ENCODE measurements at regions not wholly inside any gene's neighbourhood (a gene's known extent, or its start where the extent isn't known, plus 50 kb on each side); places are given as distances from the start of the nearest gene placed in this dataset.
"Not testable (repeated sequence)": the region's sequence is repeated elsewhere in the genome, so short reads cannot be mapped to it uniquely, and the experiment has no call there.

- CTCF ChIA-PET: no interaction called here
- Mint-ChIP-seq H3K4me1 (no peaks in the 10 kb centered on the region), H3K4me3 (no peak overlapping the region)
Observed at GRCh38 chr5:67996596-67996995, 219.0 kb upstream of the PIK3R1 start.

GRCh38 chr5:67992923-67993322, 222.6 kb upstream of the PIK3R1 start:
- no peaks in the 10 kb centered on the region for H3K4me1 Mint-ChIP-seq
- H3K9me3 Mint-ChIP-seq: no peaks in the 10 kb centered on the region
- H3K36me3 Mint-ChIP-seq (ENCODE audit: low read depth): no peaks in the 10 kb centered on the region
- DNase-seq: no peak
- ChIA-PET CTCF (no interaction called here), POLR2A (no interaction called here)
- no peak overlapping the region for H3K4me3 Mint-ChIP-seq
- H3K27me3 Mint-ChIP-seq: peaks cover 2% of the 10 kb centered on the region
- H3K27ac Mint-ChIP-seq: no peak overlapping the region

More at GRCh38 chr5:67996596-67996995, 219.0 kb upstream of the PIK3R1 start:
- POLR2A ChIA-PET: no interaction called here
- no peaks in the 10 kb centered on the region for H3K27me3 Mint-ChIP-seq
- no peaks in the 10 kb centered on the region for H3K9me3 Mint-ChIP-seq
- no peak overlapping the region for H3K27ac Mint-ChIP-seq
- DNase-seq: no peak
- no peaks in the 10 kb centered on the region for H3K36me3 Mint-ChIP-seq (ENCODE audit: low read depth)

GRCh38 chr5:67989456-67989855, 226.1 kb upstream of the PIK3R1 start:
- ChIA-PET POLR2A (no interaction called here), CTCF (no interaction called here)
- H3K27ac Mint-ChIP-seq: no peak overlapping the region
- DNase-seq: no peak
- no peaks in the 10 kb centered on the region for H3K4me1 Mint-ChIP-seq
- no peak overlapping the region for H3K4me3 Mint-ChIP-seq
- no peaks in the 10 kb centered on the region for H3K9me3 Mint-ChIP-seq
- H3K36me3 Mint-ChIP-seq (ENCODE audit: low read depth): no peaks in the 10 kb centered on the region
- peaks cover 2% of the 10 kb centered on the region for H3K27me3 Mint-ChIP-seq

GRCh38 chr5:67986761-67987160, 228.8 kb upstream of the PIK3R1 start:
- ChIA-PET CTCF (no interaction called here), POLR2A (no interaction called here)
- Mint-ChIP-seq H3K27ac (no peak overlapping the region), H3K4me1 (no peaks in the 10 kb centered on the region), H3K36me3 (ENCODE audit: low read depth) (no peaks in the 10 kb centered on the region), H3K4me3 (no peak overlapping the region), H3K9me3 (no peaks in the 10 kb centered on the region), H3K27me3 (peaks cover 2% of the 10 kb centered on the region)
- DNase-seq: no peak

- no peak overlapping the region for H3K27ac Mint-ChIP-seq
Observed at GRCh38 chr5:67985686-67986387, 229.7 kb upstream of the PIK3R1 start.

GRCh38 chr5:67984546-67984945, 231.0 kb upstream of the PIK3R1 start:
- Mint-ChIP-seq H3K4me1 (no peaks in the 10 kb centered on the region), H3K27ac (no peak overlapping the region), H3K9me3 (no peaks in the 10 kb centered on the region), H3K4me3 (no peak overlapping the region), H3K27me3 (no peaks in the 10 kb centered on the region), H3K36me3 (ENCODE audit: low read depth) (no peaks in the 10 kb centered on the region)
- POLR2A ChIA-PET: no interaction called here
- CTCF ChIA-PET: no interaction called here
- DNase-seq: no peak

More at GRCh38 chr5:67985686-67986387, 229.7 kb upstream of the PIK3R1 start:
- H3K36me3 Mint-ChIP-seq (ENCODE audit: low read depth): no peaks in the 10 kb centered on the region
- no peaks in the 10 kb centered on the region for H3K4me1 Mint-ChIP-seq
- DNase-seq: no peak
- H3K9me3 Mint-ChIP-seq: no peaks in the 10 kb centered on the region
- H3K27me3 Mint-ChIP-seq: peaks cover 2% of the 10 kb centered on the region
- POLR2A ChIA-PET: no interaction called here
- no peak overlapping the region for H3K4me3 Mint-ChIP-seq
- CTCF ChIA-PET: no interaction called here

- no peaks in the 10 kb centered on the region for H3K36me3 Mint-ChIP-seq (ENCODE audit: low read depth)
- POLR2A ChIA-PET: no interaction called here
- H3K4me3 Mint-ChIP-seq: no peak overlapping the region
- H3K4me1 Mint-ChIP-seq: no peaks in the 10 kb centered on the region
- CTCF ChIA-PET: no interaction called here
- H3K27ac Mint-ChIP-seq: no peak overlapping the region
- H3K9me3 Mint-ChIP-seq: no peaks in the 10 kb centered on the region
- no peaks in the 10 kb centered on the region for H3K27me3 Mint-ChIP-seq
- DNase-seq: no peak
Observed at GRCh38 chr5:67983251-67984110, 232.1 kb upstream of the PIK3R1 start.

GRCh38 chr5:67982160-67982559, 233.4 kb upstream of the PIK3R1 start:
- DNase-seq: not testable (repeated sequence)

GRCh38 chr5:67978171-67978570, 237.4 kb upstream of the PIK3R1 start:
- no peaks in the 10 kb centered on the region for H3K36me3 Mint-ChIP-seq (ENCODE audit: low read depth)
- H3K4me1 Mint-ChIP-seq: no peaks in the 10 kb centered on the region
- ChIA-PET POLR2A (no interaction called here), CTCF (no interaction called here)
- no peak overlapping the region for H3K4me3 Mint-ChIP-seq
- no peak for DNase-seq
- no peaks in the 10 kb centered on the region for H3K27me3 Mint-ChIP-seq
- H3K9me3 Mint-ChIP-seq: no peaks in the 10 kb centered on the region
- H3K27ac Mint-ChIP-seq: no peak overlapping the region

More at GRCh38 chr5:67982160-67982559, 233.4 kb upstream of the PIK3R1 start:
- H3K9me3 Mint-ChIP-seq; H3K4me3 Mint-ChIP-seq; POLR2A ChIA-PET; H3K27me3 Mint-ChIP-seq; H3K4me1 Mint-ChIP-seq; H3K36me3 Mint-ChIP-seq (ENCODE audit: low read depth); CTCF ChIA-PET; H3K27ac Mint-ChIP-seq: not testable (repeated sequence)

- no peak for DNase-seq
- H3K9me3 Mint-ChIP-seq: no peaks in the 10 kb centered on the region
- no peaks in the 10 kb centered on the region for H3K4me1 Mint-ChIP-seq
- no peak overlapping the region for H3K27ac Mint-ChIP-seq
- no peak overlapping the region for H3K4me3 Mint-ChIP-seq
- H3K27me3 Mint-ChIP-seq: no peaks in the 10 kb centered on the region
- POLR2A ChIA-PET: no interaction called here
- no peaks in the 10 kb centered on the region for H3K36me3 Mint-ChIP-seq (ENCODE audit: low read depth)
- CTCF ChIA-PET: no interaction called here
Observed at GRCh38 chr5:67976891-67977601, 238.5 kb upstream of the PIK3R1 start.

- CTCF ChIA-PET: interaction anchor here (0.6 kb wide), 1 partner anchor 66 kb away, joined by 3 read pairs; no protein-coding TSS in a partner anchor
- no peak for DNase-seq
- Mint-ChIP-seq H3K4me3 (no peak overlapping the region), H3K27me3 (no peaks in the 10 kb centered on the region), H3K9me3 (no peaks in the 10 kb centered on the region), H3K4me1 (no peaks in the 10 kb centered on the region), H3K36me3 (ENCODE audit: low read depth) (no peaks in the 10 kb centered on the region), H3K27ac (no peak overlapping the region)
- POLR2A ChIA-PET: no interaction called here
Observed at GRCh38 chr5:67976181-67976580, 239.4 kb upstream of the PIK3R1 start.

GRCh38 chr5:67974471-67974870, 241.1 kb upstream of the PIK3R1 start:
- H3K4me3 Mint-ChIP-seq: no peak overlapping the region
- POLR2A ChIA-PET: no interaction called here

GRCh38 chr5:67974054-67974453, 241.5 kb upstream of the PIK3R1 start:
- H3K4me3 Mint-ChIP-seq: no peak overlapping the region
- no peak for DNase-seq
- no peaks in the 10 kb centered on the region for H3K4me1 Mint-ChIP-seq
- no peaks in the 10 kb centered on the region for H3K27me3 Mint-ChIP-seq
- H3K36me3 Mint-ChIP-seq (ENCODE audit: low read depth): no peaks in the 10 kb centered on the region
- POLR2A ChIA-PET: no interaction called here
- H3K9me3 Mint-ChIP-seq: no peaks in the 10 kb centered on the region
- H3K27ac Mint-ChIP-seq: no peak overlapping the region
- CTCF ChIA-PET: no interaction called here

More at GRCh38 chr5:67974471-67974870, 241.1 kb upstream of the PIK3R1 start:
- Mint-ChIP-seq H3K27me3 (no peaks in the 10 kb centered on the region), H3K27ac (no peak overlapping the region), H3K4me1 (no peaks in the 10 kb centered on the region), H3K9me3 (no peaks in the 10 kb centered on the region), H3K36me3 (ENCODE audit: low read depth) (no peaks in the 10 kb centered on the region)
- DNase-seq: no peak
- CTCF ChIA-PET: no interaction called here
